WTC11 (cell line): ENCODE measurements at regions not wholly inside any gene's neighbourhood (a gene's known extent, or its start where the extent isn't known, plus 50 kb on each side); places are given as distances from the start of the nearest gene placed in this dataset.

Experiments used
- ATAC-seq: fragments of 200-7000 bp; cut with Tn5 transposase; 2 replicates; pipeline ENCODE4 v1.10.0; 2021; ENCODE audit warnings: mild to moderate bottlenecking, moderate library complexity
- CTCF ChIA-PET: fragments of 300-600 bp; sonication (Branson Sonifier 250); formaldehyde crosslinking; loops from one replicate; lab custom pipeline; 2021; ENCODE audit warnings: antibody characterized with exemption; lab: Charles Lee
- POLR2A ChIA-PET: fragments of 350-600 bp; sonication (Branson Sonifier 250); formaldehyde crosslinking; loops from one replicate; lab custom pipeline; 2021; ENCODE audit warnings: antibody characterized with exemption; lab: Charles Lee
- DNase-seq: peaks from one replicate; pipeline ENCODE4 v3.0.0; 2021; ENCODE audit warnings: low spot score
- H3K27ac Mint-ChIP-seq: 2 replicates; pipeline ENCODE4 v1.8.0; 2021; ENCODE audit warnings: mixed read lengths
- H3K27me3 Mint-ChIP-seq: 2 replicates; pipeline ENCODE4 v1.8.0; 2021; ENCODE audit warnings: low read depth, mild to moderate bottlenecking, moderate library complexity, mixed read lengths
- H3K36me3 Mint-ChIP-seq: 2 replicates; pipeline ENCODE4 v1.8.0; 2021; ENCODE audit warnings: mixed read lengths
- H3K4me1 Mint-ChIP-seq: 2 replicates; pipeline ENCODE4 v1.8.0; 2022; ENCODE audit warnings: mixed read lengths
- H3K4me3 Mint-ChIP-seq: 2 replicates; pipeline ENCODE4 v1.8.0; 2021; ENCODE audit warnings: mild to moderate bottlenecking, moderate library complexity, mixed read lengths
- H3K9me3 Mint-ChIP-seq: 2 replicates; pipeline ENCODE4 v1.8.0; 2021; ENCODE audit warnings: mixed read lengths
- ATF6 ChIP-seq: sonication (generic); formaldehyde crosslinking; IDR thresholded peaks from 2 replicates; pipeline ENCODE4 v1.8.1; 2023; ENCODE audit warnings: mild to moderate bottlenecking, missing genetic modification reagents
- ESRRA ChIP-seq: sonication (generic); formaldehyde crosslinking; IDR thresholded peaks from 2 replicates; pipeline ENCODE4 v1.8.1; 2022; ENCODE audit warnings: mild to moderate bottlenecking, missing genetic modification reagents, borderline replicate concordance
- FOXJ3 ChIP-seq: sonication (generic); formaldehyde crosslinking; IDR thresholded peaks from 2 replicates; pipeline ENCODE4 v1.9.0; 2021; ENCODE audit warnings: missing genetic modification reagents, mild to moderate bottlenecking, borderline replicate concordance
- FOXP1 ChIP-seq: sonication (generic); formaldehyde crosslinking; IDR thresholded peaks from 2 replicates; pipeline ENCODE4 v1.8.0; 2022; ENCODE audit warnings: missing genetic modification reagents, mild to moderate bottlenecking, moderate library complexity, borderline replicate concordance
- FOXP4 ChIP-seq: sonication (generic); formaldehyde crosslinking; IDR thresholded peaks from 2 replicates; pipeline ENCODE4 v1.8.0; 2022; ENCODE audit warnings: mild to moderate bottlenecking, missing genetic modification reagents
- GRHL2 ChIP-seq: fragments of 250-450 bp; sonication (Bioruptor Pico); IDR thresholded peaks from 2 replicates; pipeline ENCODE4 v1.8.0; 2022; ENCODE audit warnings: mild to moderate bottlenecking, moderate library complexity; ENCODE audit not compliant: insufficient replicate concordance, severe bottlenecking
- IRF2 ChIP-seq: sonication (generic); formaldehyde crosslinking; IDR thresholded peaks from 2 replicates; pipeline ENCODE4 v1.8.0; 2022; ENCODE audit warnings: low read depth, missing genetic modification reagents, borderline replicate concordance
- MYBL2 ChIP-seq: sonication (generic); formaldehyde crosslinking; IDR thresholded peaks from 2 replicates; pipeline ENCODE4 v1.8.1; 2023; ENCODE audit warnings: mild to moderate bottlenecking, moderate library complexity, missing genetic modification reagents
- PRRX2 ChIP-seq: fragments of 250-450 bp; sonication (Bioruptor Pico); IDR thresholded peaks from 2 replicates; pipeline ENCODE4 v1.8.0; 2021; ENCODE audit warnings: mild to moderate bottlenecking
- SP1 ChIP-seq: sonication (generic); formaldehyde crosslinking; conservative IDR thresholded peaks from 2 replicates; pipeline ENCODE4 v1.8.1; 2022; ENCODE audit warnings: missing genetic modification reagents
- ZNF121 ChIP-seq: sonication (generic); formaldehyde crosslinking; IDR thresholded peaks from 2 replicates; pipeline ENCODE4 v1.8.0; 2023; ENCODE audit warnings: missing genetic modification reagents
- ZNF219 ChIP-seq: sonication (generic); formaldehyde crosslinking; IDR thresholded peaks from 2 replicates; pipeline ENCODE4 v1.8.0; 2023; ENCODE audit warnings: missing genetic modification reagents, mild to moderate bottlenecking, borderline replicate concordance
- ZNF396 ChIP-seq: fragments of 250-450 bp; sonication (Bioruptor Pico); IDR thresholded peaks from 2 replicates; pipeline ENCODE4 v1.8.0; 2021; ENCODE audit warnings: mild to moderate bottlenecking, moderate library complexity, borderline replicate concordance
- ZNF416 ChIP-seq: fragments of 250-450 bp; sonication (Bioruptor Pico); IDR thresholded peaks from 2 replicates; pipeline ENCODE4 v1.9.0; 2021; ENCODE audit warnings: mild to moderate bottlenecking, inconsistent platforms
- ZNF532 ChIP-seq: fragments of 250-450 bp; sonication (Bioruptor Pico); IDR thresholded peaks from 2 replicates; pipeline ENCODE4 v1.9.0; 2021; ENCODE audit warnings: mild to moderate bottlenecking, borderline replicate concordance
- TF ChIP-seq, protein P1 (sequence below): sonication (generic); formaldehyde crosslinking; IDR thresholded peaks from 2 replicates; pipeline ENCODE4 v1.8.0; 2023; ENCODE audit warnings: mild to moderate bottlenecking, missing genetic modification reagents
- TF ChIP-seq, protein P2 (sequence below): sonication (generic); formaldehyde crosslinking; IDR thresholded peaks from 2 replicates; pipeline ENCODE4 v1.8.0; 2022; ENCODE audit warnings: mild to moderate bottlenecking, missing genetic modification reagents
- TF ChIP-seq, protein P3 (sequence below): sonication (generic); formaldehyde crosslinking; conservative IDR thresholded peaks from 2 replicates; pipeline ENCODE4 v1.8.1; 2023; ENCODE audit warnings: mild to moderate bottlenecking, low read depth, missing genetic modification reagents, moderate library complexity
- TF ChIP-seq, protein P4 (sequence below): sonication (generic); formaldehyde crosslinking; conservative IDR thresholded peaks from 2 replicates; pipeline ENCODE4 v1.8.1; 2022; ENCODE audit warnings: mild to moderate bottlenecking, missing genetic modification reagents

- CTCF ChIA-PET, result no interaction called here
- POLR2A ChIA-PET, result no interaction called here
- DNase-seq, result no peak
- Mint-ChIP-seq H3K4me1 (no peaks in the 10 kb centered on the region), H3K27ac (no peak overlapping the region), H3K9me3 (no peaks in the 10 kb centered on the region)
- ATAC-seq, result no peak
- TF ChIP-seq, protein P1, sequence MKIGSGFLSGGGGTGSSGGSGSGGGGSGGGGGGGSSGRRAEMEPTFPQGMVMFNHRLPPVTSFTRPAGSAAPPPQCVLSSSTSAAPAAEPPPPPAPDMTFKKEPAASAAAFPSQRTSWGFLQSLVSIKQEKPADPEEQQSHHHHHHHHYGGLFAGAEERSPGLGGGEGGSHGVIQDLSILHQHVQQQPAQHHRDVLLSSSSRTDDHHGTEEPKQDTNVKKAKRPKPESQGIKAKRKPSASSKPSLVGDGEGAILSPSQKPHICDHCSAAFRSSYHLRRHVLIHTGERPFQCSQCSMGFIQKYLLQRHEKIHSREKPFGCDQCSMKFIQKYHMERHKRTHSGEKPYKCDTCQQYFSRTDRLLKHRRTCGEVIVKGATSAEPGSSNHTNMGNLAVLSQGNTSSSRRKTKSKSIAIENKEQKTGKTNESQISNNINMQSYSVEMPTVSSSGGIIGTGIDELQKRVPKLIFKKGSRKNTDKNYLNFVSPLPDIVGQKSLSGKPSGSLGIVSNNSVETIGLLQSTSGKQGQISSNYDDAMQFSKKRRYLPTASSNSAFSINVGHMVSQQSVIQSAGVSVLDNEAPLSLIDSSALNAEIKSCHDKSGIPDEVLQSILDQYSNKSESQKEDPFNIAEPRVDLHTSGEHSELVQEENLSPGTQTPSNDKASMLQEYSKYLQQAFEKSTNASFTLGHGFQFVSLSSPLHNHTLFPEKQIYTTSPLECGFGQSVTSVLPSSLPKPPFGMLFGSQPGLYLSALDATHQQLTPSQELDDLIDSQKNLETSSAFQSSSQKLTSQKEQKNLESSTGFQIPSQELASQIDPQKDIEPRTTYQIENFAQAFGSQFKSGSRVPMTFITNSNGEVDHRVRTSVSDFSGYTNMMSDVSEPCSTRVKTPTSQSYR (CRISPR knock-in tag), result no peak
- TF ChIP-seq, protein P2, sequence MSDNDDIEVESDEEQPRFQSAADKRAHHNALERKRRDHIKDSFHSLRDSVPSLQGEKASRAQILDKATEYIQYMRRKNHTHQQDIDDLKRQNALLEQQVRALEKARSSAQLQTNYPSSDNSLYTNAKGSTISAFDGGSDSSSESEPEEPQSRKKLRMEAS (CRISPR knock-in tag), result no peak
- no peak for TF ChIP-seq IRF2 (CRISPR knock-in tag)
- no peak for TF ChIP-seq PRRX2 (CRISPR knock-in tag)
- TF ChIP-seq ESRRA (CRISPR knock-in tag), result no peak
- TF ChIP-seq SP1 (CRISPR knock-in tag), result no peak
- TF ChIP-seq, protein P3, sequence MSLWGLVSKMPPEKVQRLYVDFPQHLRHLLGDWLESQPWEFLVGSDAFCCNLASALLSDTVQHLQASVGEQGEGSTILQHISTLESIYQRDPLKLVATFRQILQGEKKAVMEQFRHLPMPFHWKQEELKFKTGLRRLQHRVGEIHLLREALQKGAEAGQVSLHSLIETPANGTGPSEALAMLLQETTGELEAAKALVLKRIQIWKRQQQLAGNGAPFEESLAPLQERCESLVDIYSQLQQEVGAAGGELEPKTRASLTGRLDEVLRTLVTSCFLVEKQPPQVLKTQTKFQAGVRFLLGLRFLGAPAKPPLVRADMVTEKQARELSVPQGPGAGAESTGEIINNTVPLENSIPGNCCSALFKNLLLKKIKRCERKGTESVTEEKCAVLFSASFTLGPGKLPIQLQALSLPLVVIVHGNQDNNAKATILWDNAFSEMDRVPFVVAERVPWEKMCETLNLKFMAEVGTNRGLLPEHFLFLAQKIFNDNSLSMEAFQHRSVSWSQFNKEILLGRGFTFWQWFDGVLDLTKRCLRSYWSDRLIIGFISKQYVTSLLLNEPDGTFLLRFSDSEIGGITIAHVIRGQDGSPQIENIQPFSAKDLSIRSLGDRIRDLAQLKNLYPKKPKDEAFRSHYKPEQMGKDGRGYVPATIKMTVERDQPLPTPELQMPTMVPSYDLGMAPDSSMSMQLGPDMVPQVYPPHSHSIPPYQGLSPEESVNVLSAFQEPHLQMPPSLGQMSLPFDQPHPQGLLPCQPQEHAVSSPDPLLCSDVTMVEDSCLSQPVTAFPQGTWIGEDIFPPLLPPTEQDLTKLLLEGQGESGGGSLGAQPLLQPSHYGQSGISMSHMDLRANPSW, result no peak
- no peak for TF ChIP-seq FOXP4 (CRISPR knock-in tag)
- TF ChIP-seq, protein P4, sequence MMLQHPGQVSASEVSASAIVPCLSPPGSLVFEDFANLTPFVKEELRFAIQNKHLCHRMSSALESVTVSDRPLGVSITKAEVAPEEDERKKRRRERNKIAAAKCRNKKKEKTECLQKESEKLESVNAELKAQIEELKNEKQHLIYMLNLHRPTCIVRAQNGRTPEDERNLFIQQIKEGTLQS (CRISPR knock-in tag), result no peak
- no peak for TF ChIP-seq ZNF219 (CRISPR knock-in tag)
- TF ChIP-seq ATF6 (CRISPR knock-in tag), result no peak
- TF ChIP-seq, all 79 proteins: peak for 0
- H3K36me3 Mint-ChIP-seq, result no peaks in the 10 kb centered on the region
- no peaks in the 10 kb centered on the region for H3K27me3 Mint-ChIP-seq
- no peak overlapping the region for H3K4me3 Mint-ChIP-seq
These were observed 88.6 kb upstream of the CACNA1E start for GRCh38 chr1:181394766-181395165.

DNA sequence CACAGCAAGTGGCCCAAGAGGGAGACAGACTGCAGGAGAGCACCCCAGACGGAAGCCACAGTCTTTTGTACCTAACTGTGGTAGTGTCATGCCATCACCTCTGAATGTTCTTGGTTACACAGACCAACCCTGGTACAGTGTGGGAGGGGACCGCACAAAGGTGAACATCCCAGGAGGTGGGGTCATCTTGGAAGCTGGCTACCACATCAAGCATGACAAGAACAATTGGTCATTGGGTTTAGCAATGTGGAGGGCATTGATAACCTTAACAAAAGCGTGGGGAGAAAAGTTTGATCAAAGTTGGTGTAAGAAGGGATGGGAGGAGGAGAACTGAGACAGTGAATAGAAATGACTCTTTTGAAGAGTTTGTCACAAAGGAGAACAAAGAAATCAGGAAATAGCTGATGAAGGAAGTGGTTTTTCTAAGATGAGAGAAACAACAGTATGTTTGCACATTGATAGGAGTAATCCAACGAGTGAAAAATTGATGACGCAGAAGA is 87.1 kb upstream of the CACNA1E start:
- H3K9me3 Mint-ChIP-seq, result no peaks in the 10 kb centered on the region
- H3K36me3 Mint-ChIP-seq, result no peaks in the 10 kb centered on the region
- no peaks in the 10 kb centered on the region for H3K27me3 Mint-ChIP-seq
- no peak for ATAC-seq
- no peak overlapping the region for H3K27ac Mint-ChIP-seq
- ChIA-PET POLR2A (no interaction called here), CTCF (interaction anchor here (1.7 kb wide), 1 partner anchor 29 kb away, joined by 5 read pairs; no protein-coding TSS in a partner anchor)
- no peak for DNase-seq
- H3K4me3 Mint-ChIP-seq, result no peak overlapping the region
- no peaks in the 10 kb centered on the region for H3K4me1 Mint-ChIP-seq
- TF ChIP-seq ZNF416 (CRISPR knock-in tag) (no peak), ZNF532 (CRISPR knock-in tag) (no peak), FOXJ3 (CRISPR knock-in tag) (no peak), ZNF396 (CRISPR knock-in tag) (no peak), GRHL2 (CRISPR knock-in tag) (no peak), FOXP1 (CRISPR knock-in tag) (no peak), ESRRA (CRISPR knock-in tag) (no peak), MYBL2 (CRISPR knock-in tag) (no peak), ZNF121 (CRISPR knock-in tag) (no peak)
